Brain pericyte (primary cell): ENCODE measurements at regions not wholly inside any gene's neighbourhood (a gene's known extent, or its start where the extent isn't known, plus 50 kb on each side); places are given as distances from the start of the nearest gene placed in this dataset.
"Not testable (repeated sequence)": the region's sequence is repeated elsewhere in the genome, so short reads cannot be mapped to it uniquely, and the experiment has no call there.

Source experiments
- DNase-seq: peaks from one replicate; pipeline ENCODE4 v3.0.0-alpha.2; 2012; ENCODE audit warnings: low read depth, low spot score

DNA sequence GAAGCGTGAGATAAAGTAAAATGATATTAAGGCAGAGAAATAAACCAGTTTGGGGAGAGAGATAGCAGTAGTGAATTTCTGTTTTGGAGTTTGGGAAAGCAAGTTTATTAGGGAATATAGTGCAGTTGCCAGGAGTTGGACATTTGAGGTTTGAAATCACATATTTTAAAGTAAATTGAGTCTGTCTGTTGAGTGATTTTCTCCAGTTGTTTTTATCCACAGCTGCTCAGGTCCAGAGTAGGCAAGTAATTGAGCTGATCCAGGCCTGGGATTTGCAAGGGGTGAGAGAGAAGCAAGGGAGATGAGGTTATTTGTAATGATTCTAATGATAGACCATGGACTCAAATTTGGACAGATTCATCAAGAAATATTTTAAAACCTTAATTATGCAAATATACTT, 481.9 kb downstream of the UTRN start:
- DNase-seq, result no peak

DNA sequence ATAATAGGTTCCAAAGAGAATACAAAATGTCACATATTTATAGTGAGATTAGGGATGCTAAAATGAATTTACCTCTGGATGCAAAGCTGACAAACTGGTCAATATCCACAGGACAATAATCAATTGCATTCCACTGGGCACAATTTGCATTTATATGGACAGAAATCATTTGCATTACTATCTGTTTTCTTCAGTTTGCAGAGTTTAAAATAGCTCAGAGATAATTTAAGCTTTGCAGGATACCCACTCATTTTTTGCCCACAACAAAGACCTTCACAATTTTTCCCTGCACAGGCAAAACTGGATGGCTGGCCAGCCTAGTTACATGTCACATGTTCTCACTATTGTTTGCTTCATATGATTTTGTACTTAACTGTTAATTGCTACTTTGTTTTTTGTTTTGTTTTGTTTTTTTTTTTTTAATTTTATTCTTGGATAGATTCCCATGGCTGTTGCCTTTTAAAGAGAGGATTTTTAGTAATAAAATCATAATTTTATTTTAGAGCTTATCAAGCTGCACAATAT, 483.5 kb downstream of the UTRN start:
- DNase-seq, result no peak

DNA sequence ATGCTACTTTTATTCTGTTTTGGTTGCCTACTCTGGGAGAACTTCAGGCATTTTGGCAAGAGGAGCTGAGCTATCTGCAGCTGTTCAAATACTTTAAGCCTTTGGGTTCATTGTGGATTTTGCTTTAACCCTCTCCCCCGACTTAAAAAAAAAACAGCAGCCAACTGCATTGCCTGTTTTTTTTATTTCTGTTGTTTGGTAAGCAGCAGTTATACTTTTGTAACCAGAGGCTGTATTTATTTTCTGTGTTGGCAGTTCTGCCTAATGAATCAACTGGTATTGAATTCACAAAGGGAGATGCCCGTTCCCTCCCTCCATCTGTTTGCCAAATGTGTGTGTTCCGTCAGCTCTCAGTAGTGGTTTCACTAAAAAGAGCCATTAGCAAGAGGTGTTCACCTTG, 484.0 kb downstream of the UTRN start:
- DNase-seq, result peak; percentile 8

DNA sequence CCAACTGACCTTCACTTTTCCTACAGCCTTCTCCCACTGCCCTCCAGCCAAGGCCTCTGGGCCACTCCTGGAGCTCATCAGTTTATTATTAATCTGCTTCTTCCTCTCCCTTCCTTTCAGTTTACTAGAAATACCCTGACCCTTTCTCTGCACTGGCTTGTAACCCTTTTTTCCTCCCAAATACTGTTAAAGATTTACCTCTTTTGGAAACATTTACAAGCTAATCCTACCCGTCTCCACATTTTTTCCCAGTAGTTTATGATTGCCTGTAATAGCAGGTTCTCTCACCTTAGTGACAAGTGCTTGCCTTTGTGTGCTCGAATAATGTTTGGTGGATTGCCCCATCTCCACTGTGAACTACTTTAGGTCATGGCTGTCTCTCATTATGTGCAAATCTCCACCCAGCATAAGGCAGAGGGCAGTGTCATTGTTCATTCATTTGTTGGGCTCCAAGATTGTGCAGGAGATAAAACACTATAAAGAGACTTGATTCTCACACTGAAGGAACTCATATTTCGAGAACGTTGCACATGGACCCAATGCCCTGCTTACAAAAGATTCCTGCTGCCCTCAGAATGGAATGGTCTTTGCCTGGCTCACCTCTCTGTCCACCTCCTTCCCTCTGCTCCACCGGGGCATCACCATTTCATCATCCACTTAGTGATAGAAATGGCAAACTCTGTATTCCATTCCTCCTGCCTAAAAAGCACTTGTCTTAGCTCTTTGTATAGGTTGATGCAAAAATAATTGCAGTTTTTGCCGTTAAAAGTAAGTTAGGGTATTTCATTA, 491.1 kb downstream of the UTRN start:
- DNase-seq, result no peak

DNA sequence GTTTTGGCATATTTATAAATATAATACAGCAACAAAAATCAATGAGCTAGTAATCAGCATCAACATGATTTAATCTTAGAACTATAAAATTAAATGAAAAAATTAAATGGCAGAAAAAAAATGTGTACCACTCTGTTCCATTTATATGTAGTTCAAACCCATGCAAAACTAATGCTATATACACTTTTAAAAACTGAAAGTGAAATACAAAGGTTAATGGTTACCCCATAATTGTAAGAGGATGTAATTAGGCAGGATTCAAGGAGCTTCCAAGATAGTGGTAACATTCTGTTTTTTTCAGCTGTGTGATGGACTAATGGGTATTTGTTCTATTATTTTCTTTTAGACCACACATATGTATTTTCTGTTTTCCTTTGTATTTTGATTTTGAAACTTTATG, 492.1 kb downstream of the UTRN start:
- no peak for DNase-seq

- DNase-seq, result no peak
Measured at GRCh38 chr6:144778056-144778455, 492.9 kb downstream of the UTRN start.

DNA sequence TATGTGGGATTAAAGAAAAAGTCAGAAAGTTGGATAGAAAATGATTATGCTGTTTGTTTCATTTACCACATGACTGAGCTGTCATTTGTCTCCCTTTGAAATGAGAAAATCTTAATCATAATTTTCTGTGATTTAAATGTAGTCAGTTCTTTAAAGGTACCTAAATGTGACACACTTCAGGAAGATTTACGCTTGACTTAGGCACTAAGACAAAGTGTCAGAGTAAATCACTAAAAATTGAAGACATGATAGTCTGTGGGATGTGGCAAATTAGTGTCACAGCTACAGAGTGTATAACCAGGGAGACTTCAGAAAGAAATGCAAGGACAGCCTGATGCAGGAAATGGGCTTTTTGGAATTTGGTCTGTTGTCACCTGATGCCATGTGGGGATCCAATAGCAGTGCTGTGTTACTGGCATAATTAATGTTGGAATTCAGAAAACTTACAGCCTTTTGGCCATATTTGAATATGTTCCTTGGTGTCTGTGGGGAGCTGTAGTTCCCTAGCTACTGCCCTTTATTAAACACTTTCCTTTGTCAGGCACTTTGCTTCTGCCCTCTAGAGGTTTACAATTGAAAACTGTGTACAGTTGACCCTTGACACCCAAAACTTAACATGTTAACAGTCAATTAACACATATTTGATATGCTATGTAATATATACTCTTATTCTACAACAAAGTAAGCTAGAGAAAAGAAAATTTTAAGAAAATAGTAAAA, 493.8 kb downstream of the UTRN start:
- no peak for DNase-seq

DNA sequence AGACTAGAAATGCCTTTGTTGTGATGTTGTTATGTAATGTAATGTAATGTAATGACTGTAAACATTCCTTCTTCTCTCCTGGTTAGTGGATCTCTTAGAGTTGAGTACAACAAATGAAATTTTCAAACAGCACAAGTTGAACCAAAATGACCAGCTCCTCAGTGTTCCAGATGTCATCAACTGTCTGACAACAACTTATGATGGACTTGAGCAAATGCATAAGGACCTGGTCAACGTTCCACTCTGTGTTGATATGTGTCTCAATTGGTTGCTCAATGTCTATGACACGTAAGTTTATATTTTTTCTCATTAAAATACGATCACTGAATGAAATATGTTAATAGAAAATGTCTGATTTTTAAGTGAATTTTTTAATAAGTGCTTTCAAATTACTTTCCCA, 496.7 kb downstream of the UTRN start:
- DNase-seq, result no peak

GRCh38 chr6:144782634-144783033, 497.5 kb downstream of the UTRN start:
- no peak for DNase-seq

DNA sequence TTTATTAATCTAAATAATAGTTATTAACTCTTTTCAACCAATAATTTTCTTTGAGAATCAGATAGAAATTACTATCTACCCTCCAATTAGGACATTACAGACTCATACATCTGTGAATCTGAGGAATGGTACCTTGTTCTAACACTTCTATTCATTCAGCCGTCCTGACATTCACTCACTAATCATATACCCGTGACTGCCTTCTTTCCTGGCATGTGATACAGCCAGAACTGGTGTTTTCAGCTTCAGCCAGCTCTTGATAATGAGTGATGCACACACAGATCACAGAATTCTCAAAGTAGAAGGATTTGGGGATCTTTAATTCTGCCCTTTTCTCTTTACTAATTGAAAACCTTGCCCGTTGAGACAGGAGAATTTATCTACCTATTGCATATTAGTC, 499.9 kb downstream of the UTRN start:
- DNase-seq, result no peak

- DNase-seq, result no peak
Measured at GRCh38 chr6:144786825-144787224, 501.7 kb downstream of the UTRN start.

DNA sequence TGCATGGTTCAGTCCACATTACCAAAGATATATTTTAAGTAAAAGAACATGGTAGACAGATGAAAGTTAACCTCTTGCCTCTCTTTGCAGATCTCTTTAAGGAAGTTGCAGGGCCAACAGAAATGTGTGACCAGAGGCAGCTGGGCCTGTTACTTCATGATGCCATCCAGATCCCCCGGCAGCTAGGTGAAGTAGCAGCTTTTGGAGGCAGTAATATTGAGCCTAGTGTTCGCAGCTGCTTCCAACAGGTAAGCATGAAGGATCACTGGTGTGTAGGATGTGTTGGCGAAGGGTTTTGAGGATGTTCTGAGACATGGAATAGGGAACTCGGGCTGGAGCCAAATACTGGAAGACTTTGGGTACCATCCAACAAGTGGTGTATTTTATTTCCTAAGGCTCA, 508.6 kb downstream of the UTRN start:
- no peak for DNase-seq

- not testable (repeated sequence) for DNase-seq
Measured at GRCh38 chr6:144795022-144795421, 509.9 kb downstream of the UTRN start.

GRCh38 chr6:144796070-144796469, 510.9 kb downstream of the UTRN start:
- DNase-seq, result no peak

GRCh38 chr6:144797881-144798589, 512.9 kb downstream of the UTRN start:
- no peak for DNase-seq

- DNase-seq, result no peak
Measured at GRCh38 chr6:144804246-144804790, 519.2 kb downstream of the UTRN start.

- DNase-seq, result no peak
Measured at GRCh38 chr6:144805049-144805448, 519.9 kb downstream of the UTRN start.

DNA sequence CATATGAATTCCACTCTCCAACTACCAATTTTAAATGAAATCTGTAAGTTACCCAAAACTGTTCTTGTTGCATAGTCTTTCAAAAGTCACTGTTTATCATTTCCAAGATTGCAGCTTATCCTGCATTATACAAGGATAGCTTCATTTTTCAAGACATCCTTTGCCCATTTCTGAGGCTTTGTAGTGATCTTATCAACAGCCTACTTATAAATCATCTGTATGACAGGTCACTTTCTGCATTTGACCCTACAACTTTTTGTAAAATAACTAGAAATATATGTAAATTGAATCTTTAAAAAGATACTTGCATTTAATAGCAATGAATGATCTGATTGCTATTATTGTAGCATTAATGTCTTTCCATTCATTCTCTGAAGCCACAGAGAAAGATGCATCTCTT, 521.1 kb downstream of the UTRN start:
- no peak for DNase-seq

DNA sequence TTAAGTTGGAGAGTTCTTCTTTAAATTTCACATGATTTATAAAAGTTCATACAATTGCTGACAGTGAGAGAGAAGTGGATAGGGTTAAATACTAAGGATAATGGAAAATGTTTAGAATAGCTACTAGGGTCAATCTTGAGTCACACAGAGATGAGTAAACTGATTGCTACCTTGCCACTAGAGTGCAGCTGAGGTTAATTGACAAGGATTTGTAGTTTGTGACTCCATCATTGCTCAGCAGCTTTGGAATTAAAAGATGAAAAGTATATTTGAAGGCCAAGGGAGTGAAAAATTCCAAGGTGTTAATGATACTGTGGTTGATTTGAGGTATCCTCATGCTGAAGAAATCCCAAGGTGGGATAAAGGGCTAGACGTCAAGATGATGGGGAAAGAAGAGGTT, 524.0 kb downstream of the UTRN start:
- no peak for DNase-seq

DNA sequence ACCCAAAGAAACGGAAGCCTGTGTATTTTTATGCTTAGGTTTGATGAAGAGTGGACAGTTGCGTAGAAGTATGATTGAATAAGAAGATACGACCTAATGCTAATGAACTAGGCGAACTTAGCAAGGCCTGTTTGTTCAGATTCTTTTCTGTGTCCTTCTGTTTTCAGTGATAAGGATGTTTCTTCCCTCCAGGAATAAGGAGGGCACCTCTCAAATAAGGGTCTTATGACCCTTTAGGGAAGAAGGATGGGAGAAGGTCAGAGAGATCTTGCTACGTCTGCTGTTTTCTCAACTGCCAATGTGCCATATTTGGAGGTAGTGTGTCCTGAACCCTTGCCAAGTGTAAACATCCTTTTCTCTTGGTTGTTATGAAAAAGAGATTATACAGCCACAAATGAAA, 524.8 kb downstream of the UTRN start:
- DNase-seq, result no peak

DNA sequence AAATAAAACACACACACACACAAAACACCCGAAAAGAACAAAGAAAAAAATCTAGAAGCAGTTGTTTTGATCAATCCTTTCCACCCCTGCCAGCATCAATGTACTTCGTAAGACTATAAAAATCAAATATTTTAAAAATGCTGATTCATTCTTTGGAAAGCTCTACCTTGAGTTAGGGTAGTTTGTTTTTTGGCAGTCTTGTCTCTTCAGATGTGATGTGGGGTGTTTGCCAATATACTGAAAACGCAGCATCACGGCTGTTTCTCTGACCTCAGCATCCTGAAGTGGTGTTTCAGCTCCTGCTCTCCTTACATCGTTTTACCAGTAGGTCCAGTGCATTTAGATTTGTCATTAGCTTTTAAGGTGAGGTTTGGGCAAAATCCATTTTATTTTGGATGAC, 526.0 kb downstream of the UTRN start:
- no peak for DNase-seq

- DNase-seq, result no peak
Measured at GRCh38 chr6:144816936-144817335, 531.8 kb downstream of the UTRN start.
